Skeletal muscle satellite cell (primary cell): ENCODE measurements at regions not wholly inside any gene's neighbourhood (a gene's known extent, or its start where the extent isn't known, plus 50 kb on each side); places are given as distances from the start of the nearest gene placed in this dataset.

Experiments used
- H3K27me3 ChIP-seq: 2 replicates; pipeline ENCODE4 v1.7.0; 2013; ENCODE audit warnings: low read length; ENCODE audit not compliant: control insufficient read depth, insufficient read depth
- H3K36me3 ChIP-seq: 2 replicates; pipeline ENCODE4 v1.7.0; 2013; ENCODE audit warnings: mild to moderate bottlenecking, control low read depth, low read length; ENCODE audit not compliant: insufficient read depth
- H3K4me1 ChIP-seq: 2 replicates; pipeline ENCODE4 v1.7.0; 2013; ENCODE audit warnings: low read length; ENCODE audit not compliant: control insufficient read depth, insufficient read depth
- H3K4me2 ChIP-seq: 2 replicates; pipeline ENCODE4 v1.7.0; 2013; ENCODE audit warnings: mild to moderate bottlenecking, low read length
- H3K4me3 ChIP-seq: 2 replicates; pipeline ENCODE4 v1.7.0; 2013; ENCODE audit warnings: low read length
- H3K9ac ChIP-seq: 2 replicates; pipeline ENCODE4 v1.7.0; 2013; ENCODE audit warnings: mild to moderate bottlenecking, low read depth, low read length, moderate library complexity
- H3K9me3 ChIP-seq: replicated peaks from 2 replicates; pipeline ENCODE4 v1.7.0; 2013; ENCODE audit warnings: mild to moderate bottlenecking, control low read depth, low read length

DNA sequence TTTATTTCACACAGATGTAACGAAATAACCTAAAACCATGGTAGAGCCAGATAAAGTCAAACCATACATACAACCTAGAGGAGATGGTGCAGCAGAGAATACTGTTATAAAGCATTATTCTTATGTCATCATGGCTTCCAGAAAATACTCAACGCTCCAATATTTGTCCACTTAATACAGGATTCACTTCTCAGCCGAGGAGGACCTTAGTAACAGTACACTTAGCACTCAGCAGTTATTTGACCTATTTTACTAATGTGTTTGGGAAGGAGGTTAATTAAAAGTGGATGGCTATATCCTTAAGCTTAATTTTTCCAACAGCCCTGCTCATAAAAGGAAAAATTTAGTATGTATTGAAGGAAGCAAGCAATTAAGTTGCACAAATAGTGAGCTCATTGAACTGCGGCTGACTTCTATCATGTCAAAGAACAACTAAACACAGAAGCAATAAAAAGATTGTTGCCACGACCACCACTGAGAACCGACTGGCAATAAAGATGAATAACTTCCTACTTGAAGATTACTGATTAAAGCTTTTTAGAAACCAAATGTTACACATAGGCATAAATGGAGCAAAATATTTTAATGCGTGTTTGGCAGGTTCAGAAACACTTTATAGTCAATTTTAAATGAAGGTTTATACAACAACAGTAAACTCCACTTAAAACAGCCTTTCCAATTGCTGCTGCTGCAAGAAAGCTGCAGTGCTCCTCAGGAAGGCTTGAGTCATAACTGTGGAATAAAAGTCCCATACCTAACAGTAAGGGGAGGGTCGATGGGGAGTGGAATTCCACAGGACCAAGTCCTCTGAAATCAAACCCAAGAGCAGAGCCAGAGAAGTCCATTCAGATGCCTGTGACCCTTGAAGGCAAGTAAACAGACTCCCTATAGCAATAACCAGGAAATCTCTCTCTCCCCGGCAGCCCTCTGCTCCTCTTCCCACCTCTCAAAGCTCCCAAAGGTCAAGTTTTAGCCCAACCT lies 218.9 kb upstream of the CDKN3 start:
- peaks cover 23% of the 10 kb centered on the region for H3K4me1 ChIP-seq
- H3K9ac ChIP-seq, result no peak overlapping the region
- no peak overlapping the region for H3K4me3 ChIP-seq
- no peaks in the 10 kb centered on the region for H3K36me3 ChIP-seq
- no peaks in the 10 kb centered on the region for H3K27me3 ChIP-seq
- no peaks in the 10 kb centered on the region for H3K9me3 ChIP-seq
- no peak overlapping the region for H3K4me2 ChIP-seq

DNA sequence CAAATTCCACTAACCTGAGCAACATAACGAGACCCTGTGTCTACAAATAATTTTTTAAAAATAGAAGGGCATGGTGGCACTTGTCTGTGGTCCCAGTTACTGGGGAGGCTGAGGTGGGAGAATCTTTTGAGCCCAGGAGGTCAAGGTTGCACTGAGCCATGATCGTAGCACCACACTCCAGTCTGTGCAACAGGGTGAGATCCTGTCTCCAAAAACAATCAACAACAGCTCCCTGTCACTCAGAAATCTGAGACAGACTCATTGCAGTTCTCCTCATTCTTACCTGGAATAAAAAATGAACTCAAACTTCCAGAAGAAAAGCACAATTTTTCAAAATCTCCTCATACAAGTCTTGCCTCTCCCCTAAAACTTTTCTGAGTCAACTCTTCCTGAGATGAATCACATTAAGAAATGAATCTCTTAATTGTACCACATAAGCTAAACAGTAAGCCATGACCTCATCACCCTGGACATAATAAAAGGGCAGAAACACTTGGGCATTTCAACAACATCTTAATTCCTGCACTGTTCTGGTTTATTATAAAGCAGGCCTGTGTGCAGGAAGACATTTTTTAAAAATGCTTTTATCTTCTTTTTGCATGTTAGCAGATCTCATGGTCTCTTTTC lies 214.3 kb upstream of the CDKN3 start:
- H3K9me3 ChIP-seq, result no peaks in the 10 kb centered on the region
- H3K27me3 ChIP-seq, result no peaks in the 10 kb centered on the region
- H3K4me2 ChIP-seq, result peak overlapping the region; percentile 6
- peaks cover 17% of the 10 kb centered on the region for H3K4me1 ChIP-seq
- no peaks in the 10 kb centered on the region for H3K36me3 ChIP-seq
- H3K4me3 ChIP-seq, result no peak overlapping the region
- H3K9ac ChIP-seq, result no peak overlapping the region

DNA sequence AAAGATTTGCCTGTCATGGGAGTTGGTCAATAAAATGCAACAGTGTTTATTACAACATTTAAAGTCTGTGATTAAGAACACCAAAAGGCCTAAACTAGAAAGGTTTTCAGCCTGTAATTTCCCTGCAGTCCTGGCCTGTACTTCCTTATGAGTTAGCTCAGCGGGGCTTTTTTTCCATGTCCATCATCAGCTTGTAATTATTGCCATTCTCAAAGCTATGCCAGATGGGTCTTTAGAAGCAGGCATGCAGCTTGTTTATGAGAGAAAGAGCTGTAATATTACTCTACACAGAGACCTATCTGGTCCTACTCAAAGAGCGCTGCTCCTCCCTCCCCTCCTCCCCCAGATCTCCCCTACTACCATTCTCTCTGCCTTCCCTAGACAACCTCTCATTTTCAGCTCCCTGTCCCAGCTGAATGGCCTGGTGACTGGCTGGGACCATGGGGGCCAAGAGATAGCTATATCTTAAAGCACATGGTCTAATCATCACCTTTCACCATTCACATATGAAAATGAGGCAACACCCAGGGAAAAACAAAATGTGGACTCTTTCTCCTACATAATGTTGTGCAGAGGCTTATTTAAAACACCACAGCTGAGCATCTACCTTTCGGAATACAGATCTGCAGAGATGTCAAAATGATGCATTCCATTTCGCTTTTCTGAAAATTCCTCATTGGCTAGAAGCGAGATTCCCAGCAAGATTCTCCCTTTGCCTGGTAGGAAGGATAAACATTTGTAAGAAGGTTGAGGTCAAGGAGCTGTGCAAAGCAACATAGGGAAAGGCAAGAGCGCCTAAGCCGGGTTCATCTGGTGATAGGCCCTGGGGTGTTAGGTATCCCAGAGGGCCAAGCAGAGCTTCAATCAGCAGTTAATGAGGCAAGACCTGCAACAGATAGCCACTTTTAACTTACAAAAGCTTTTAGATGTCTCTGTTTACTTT lies 209.7 kb upstream of the CDKN3 start:
- Histone ChIP-seq H3K4me1 (peaks cover 24% of the 10 kb centered on the region), H3K4me2 (no peak overlapping the region), H3K27me3 (no peaks in the 10 kb centered on the region), H3K9me3 (no peaks in the 10 kb centered on the region), H3K36me3 (no peaks in the 10 kb centered on the region), H3K9ac (no peak overlapping the region), H3K4me3 (no peak overlapping the region)

DNA sequence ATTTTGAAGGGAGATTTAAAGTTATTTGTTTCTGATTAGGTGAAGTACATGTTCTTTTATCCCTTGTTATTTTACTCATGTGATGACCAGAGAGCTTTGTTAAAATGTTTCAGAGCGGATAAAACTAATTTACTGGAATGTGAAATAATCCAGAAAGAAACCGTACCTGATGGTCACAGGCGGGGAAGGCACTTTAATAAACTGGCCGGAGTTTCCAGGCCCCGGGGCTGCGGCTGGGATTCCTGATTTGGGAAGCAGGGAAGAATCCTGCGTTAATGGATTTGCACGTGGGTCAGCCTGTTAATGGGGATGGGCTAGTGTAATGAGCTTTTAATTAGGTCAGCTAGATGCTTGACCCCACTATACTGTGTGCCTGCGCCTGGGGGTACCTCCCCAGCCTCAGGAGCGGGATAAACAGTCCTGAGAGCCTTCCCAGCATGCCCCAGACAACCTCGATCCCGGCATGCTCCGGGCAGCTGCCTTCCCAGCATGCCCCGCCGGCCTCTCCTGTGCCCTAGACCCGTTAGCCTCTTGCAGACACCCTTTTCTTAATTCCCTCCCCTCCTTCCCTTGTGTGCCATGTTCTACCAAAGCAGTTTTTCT lies 208.6 kb upstream of the CDKN3 start:
- Histone ChIP-seq H3K4me2 (no peak overlapping the region), H3K4me1 (peaks cover 14% of the 10 kb centered on the region), H3K9ac (no peak overlapping the region), H3K36me3 (no peaks in the 10 kb centered on the region), H3K4me3 (no peak overlapping the region), H3K9me3 (no peaks in the 10 kb centered on the region), H3K27me3 (no peaks in the 10 kb centered on the region)

DNA sequence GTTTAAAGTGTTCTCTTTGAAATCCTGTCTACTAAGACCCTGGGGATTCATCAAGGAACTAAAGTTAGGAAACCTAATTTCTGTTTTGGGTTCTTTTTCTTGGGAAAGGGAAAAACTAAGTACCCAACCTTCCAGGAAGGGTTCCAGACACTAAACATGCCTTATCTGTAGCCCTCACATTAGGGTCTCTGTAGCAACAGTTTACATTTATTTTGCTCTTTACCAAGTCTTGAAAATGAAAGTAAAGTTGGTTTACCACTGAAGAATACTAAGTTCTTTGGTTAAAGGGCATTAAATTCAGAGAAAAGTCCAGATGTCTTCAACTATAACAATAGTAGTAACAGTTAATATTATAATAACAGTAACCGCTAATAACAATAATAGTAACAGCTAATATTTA lies 207.5 kb upstream of the CDKN3 start:
- Histone ChIP-seq H3K4me3 (no peak overlapping the region), H3K4me2 (peak overlapping the region; percentile 7), H3K4me1 (peaks cover 12% of the 10 kb centered on the region), H3K36me3 (no peaks in the 10 kb centered on the region), H3K9me3 (no peaks in the 10 kb centered on the region), H3K9ac (no peak overlapping the region), H3K27me3 (no peaks in the 10 kb centered on the region)

DNA sequence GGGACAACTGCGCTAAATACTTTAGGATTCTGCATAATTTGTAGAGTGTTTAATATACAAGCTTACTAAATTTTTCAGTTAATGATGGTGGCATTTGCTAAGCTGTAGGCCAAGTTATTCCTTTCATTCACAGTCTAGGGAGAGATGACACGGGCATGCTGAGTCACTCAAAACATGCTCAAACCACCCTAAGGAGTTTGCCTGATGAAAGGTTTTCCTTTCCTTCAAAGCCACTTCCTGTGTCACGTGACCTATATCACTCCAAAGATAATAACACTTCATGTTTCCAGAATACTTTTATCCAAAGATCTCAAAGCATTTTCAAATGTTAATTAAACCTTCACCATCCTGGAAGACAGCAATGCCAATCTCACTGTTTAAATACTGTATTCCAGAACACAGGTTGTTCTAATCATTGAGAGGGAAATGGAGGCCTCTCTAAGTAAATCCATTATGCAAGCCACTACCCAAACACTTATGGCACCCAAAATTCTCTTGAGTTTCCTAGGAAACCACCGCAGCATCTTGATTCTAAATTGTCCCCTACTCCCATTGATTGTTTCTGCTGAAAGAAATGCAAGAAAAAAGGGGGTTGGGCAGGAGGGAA lies 207.0 kb upstream of the CDKN3 start:
- Histone ChIP-seq H3K27me3 (no peaks in the 10 kb centered on the region), H3K9me3 (no peaks in the 10 kb centered on the region), H3K9ac (no peak overlapping the region), H3K4me3 (no peak overlapping the region), H3K4me1 (peaks cover 12% of the 10 kb centered on the region), H3K36me3 (no peaks in the 10 kb centered on the region), H3K4me2 (peak overlapping the region; percentile 7)

DNA sequence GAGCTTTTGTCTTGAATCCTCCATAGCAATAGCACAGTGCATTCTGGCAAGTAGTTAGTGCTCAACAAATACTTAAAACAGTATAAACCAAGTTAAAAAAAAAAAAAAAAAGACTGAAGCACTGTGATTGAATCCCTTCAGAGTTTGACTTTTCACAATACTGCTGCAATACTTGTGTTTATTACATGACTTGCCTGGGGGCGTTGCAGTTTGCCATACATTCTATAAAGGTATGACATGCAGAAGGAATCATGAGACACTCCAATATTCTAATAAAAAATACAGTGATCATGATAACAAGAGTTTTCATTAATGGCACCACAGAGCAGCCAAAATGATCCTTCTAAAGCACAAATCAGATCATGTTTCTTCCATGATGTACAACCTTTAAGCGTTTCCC lies 205.0 kb upstream of the CDKN3 start:
- H3K4me2 ChIP-seq, result no peak overlapping the region
- H3K9me3 ChIP-seq, result no peaks in the 10 kb centered on the region
- H3K4me3 ChIP-seq, result no peak overlapping the region
- peaks cover 12% of the 10 kb centered on the region for H3K4me1 ChIP-seq
- no peak overlapping the region for H3K9ac ChIP-seq
- H3K36me3 ChIP-seq, result no peaks in the 10 kb centered on the region
- no peaks in the 10 kb centered on the region for H3K27me3 ChIP-seq

DNA sequence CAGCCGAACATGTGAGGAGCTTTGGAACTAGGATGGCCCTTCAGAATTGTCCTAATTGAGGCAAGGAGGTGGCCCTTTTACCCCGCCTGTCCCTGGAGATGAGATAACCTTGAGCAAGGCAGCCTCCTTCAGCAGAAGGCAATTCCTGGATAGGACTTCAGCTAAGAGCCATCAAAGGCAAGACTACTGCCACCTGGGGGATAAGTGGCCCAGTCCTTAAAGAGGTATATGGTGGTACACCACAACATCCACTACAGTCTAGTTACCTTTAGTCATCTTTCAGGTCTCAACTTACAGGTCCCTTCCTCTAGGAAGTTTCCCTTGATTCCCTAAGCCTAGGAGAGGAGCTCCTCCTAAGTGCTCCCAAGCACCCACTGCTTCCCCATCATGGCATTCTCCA lies 204.2 kb upstream of the CDKN3 start:
- H3K36me3 ChIP-seq, result no peaks in the 10 kb centered on the region
- H3K9me3 ChIP-seq, result no peaks in the 10 kb centered on the region
- no peak overlapping the region for H3K4me2 ChIP-seq
- peaks cover 12% of the 10 kb centered on the region for H3K4me1 ChIP-seq
- H3K9ac ChIP-seq, result no peak overlapping the region
- no peak overlapping the region for H3K4me3 ChIP-seq
- no peaks in the 10 kb centered on the region for H3K27me3 ChIP-seq

DNA sequence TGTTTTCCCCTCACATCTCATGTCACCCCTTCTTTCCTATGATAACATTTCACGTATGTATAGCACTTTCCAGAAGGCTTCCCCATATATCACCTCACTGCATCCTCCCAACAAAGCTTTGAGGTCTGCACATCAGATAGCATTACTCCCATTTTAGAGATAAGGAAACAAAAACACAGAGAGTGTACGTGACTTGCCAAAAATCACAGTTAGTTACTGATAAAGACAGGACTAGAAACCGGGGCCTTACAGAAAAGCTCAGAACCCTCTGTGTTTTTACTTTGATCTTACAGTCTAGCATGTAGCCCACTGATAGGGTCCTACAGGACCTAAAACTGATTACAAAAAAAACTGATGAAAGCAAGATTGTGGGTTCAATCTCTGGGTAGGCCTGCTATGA lies 202.9 kb upstream of the CDKN3 start:
- no peaks in the 10 kb centered on the region for H3K36me3 ChIP-seq
- H3K9me3 ChIP-seq, result no peaks in the 10 kb centered on the region
- no peaks in the 10 kb centered on the region for H3K27me3 ChIP-seq
- H3K4me3 ChIP-seq, result no peak overlapping the region
- peaks cover 12% of the 10 kb centered on the region for H3K4me1 ChIP-seq
- no peak overlapping the region for H3K9ac ChIP-seq
- no peak overlapping the region for H3K4me2 ChIP-seq

DNA sequence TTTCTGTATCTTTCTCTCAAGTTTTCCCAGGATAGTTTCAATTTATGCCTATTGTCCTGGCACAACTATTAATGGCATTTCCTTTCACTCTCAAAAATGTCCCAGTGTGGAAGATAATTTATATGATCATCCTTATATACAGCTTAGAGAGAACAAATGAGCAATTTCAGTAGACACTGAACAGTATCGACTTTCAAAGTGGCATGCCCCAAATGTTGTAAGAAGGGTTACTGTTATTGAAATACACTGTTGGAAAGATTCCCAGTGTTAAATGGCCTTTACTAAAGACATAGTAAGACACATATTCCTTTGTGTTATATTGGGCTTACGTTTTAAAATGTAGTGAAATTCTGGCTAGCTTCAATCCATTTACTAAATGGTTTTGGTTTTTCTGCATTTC lies 202.3 kb upstream of the CDKN3 start:
- Histone ChIP-seq H3K36me3 (no peaks in the 10 kb centered on the region), H3K4me1 (peaks cover 8% of the 10 kb centered on the region), H3K4me2 (no peak overlapping the region), H3K9ac (no peak overlapping the region), H3K27me3 (peaks cover 2% of the 10 kb centered on the region), H3K9me3 (no peaks in the 10 kb centered on the region), H3K4me3 (no peak overlapping the region)
